Transverse colon (tissue), 4 donors: ENCODE measurements at regions not wholly inside any gene's neighbourhood (a gene's known extent, or its start where the extent isn't known, plus 50 kb on each side); places are given as distances from the start of the nearest gene placed in this dataset.

ENCODE experiments used
- DNase-seq: peaks from one replicate; pipeline ENCODE4 v3.0.0-alpha.2; 2019
- H3K27ac ChIP-seq, 4 donors: fragments of 200-600 bp; sonication (generic); 2 replicates each; pipeline ENCODE4 v1.5.1; 2016 to 2018; ENCODE audit warnings: inconsistent platforms in 4 of 4
- H3K27me3 ChIP-seq: fragments of 200-600 bp; sonication (generic); 2 replicates; pipeline ENCODE4 v1.5.1; 2017; ENCODE audit warnings: inconsistent platforms
- H3K36me3 ChIP-seq, 4 donors: fragments of 200-600 bp; sonication (generic); 2 replicates each; pipeline ENCODE4 v1.5.1; 2017 to 2019; ENCODE audit warnings: inconsistent platforms in 4 of 4
- H3K4me1 ChIP-seq, 4 donors: fragments of 200-600 bp; sonication (generic); 2 replicates each; pipeline ENCODE4 v1.5.1; 2017 to 2020; ENCODE audit warnings: inconsistent platforms in 4 of 4
- H3K4me3 ChIP-seq, 4 donors: fragments of 200-600 bp; sonication (generic); 1 replicate in 1 of 4; 2 replicates in 3 of 4; pipeline versions ENCODE4 v1.5.1 to v1.6.1; 2017 to 2019; ENCODE audit warnings: inconsistent platforms in 4 of 4
- H3K9me3 ChIP-seq, 2 donors: fragments of 200-600 bp; sonication (generic); 2 replicates each; pipeline ENCODE4 v1.5.1; 2017 to 2019; ENCODE audit warnings: inconsistent platforms in 2 of 2
- EP300 ChIP-seq: sonication (generic); formaldehyde crosslinking; IDR thresholded peaks from one replicate; pipeline ENCODE4 v1.6.1; 2017; ENCODE audit warnings: antibody characterized with exemption, low read depth
- POLR2A ChIP-seq: fragments of 450-650 bp; IDR thresholded peaks from one replicate; pipeline ENCODE4 v1.6.1; 2016; ENCODE audit warnings: antibody characterized with exemption, mild to moderate bottlenecking, moderate library complexity
- POLR2AphosphoS5 ChIP-seq, 3 donors: sonication (generic); formaldehyde crosslinking; IDR thresholded peaks; one replicate each; pipeline ENCODE4 v1.6.1; 2016; ENCODE audit warnings: antibody characterized with exemption in 3 of 3
- WGBS, 2 donors: methylation state at CpG; one replicate each; pipeline ENCODE4 v1.1.5; 2018; ENCODE audit warnings: low coverage in 1 of 2; 5-methylcytosine and 5-hydroxymethylcytosine counted together
- in situ Hi-C, 4 donors: fragments of 200-750 bp; cut with MboI; loops; one replicate each; pipeline versions ENCODE4 v1.15.0 to v1.15.1; 2017; ENCODE audit warnings: low sequenced_read_pairs in 3 of 4, low pct_ligation_motif_present in 1 of 4, low pct_unique_long_range_greater_than_20kb in 1 of 4
- intact Hi-C: fragments of 100-400 bp; cut with DNase I; formaldehyde crosslinking; loops from one replicate; pipeline ENCODE4 v1.15.1; 2023; ENCODE audit warnings: low total_unique reads
- TF ChIP-seq, protein P1 (sequence below), 5 experiments: fragments of 200-600 bp in 3 of 5; fragments of 450-650 bp in 2 of 5; sonication (generic) in 3 of 5; IDR thresholded peaks; 1 replicate in 2 of 5; 2 replicates in 3 of 5; pipeline ENCODE4 v1.5.1; 2016 to 2017; ENCODE audit warnings: antibody characterized with exemption in 5 of 5, inconsistent platforms in 3 of 5, mild to moderate bottlenecking in 2 of 5, moderate library complexity in 1 of 5

DNA sequence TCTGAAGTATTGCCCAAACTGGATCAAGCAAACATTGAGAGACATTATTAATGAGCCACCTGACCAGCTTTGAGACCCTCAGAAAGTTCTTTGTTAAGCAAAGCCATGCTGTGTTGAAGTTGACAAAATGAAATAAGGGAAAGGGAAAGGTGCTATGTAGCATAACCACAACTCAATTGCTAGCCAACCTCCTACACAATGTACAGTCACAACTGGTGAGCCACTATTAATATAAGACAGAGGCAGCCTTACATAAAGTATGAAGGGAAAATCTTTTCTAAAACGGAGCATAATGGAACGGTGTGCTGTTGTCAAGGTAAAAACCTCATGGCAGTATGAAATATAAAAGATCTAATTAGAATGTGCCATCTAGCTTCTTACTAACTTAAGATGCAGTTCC, 375.8 kb upstream of the ST8SIA4 start:
- intact Hi-C loops = no loop called here
- no peaks in the 10 kb centered on the region for H3K9me3 ChIP-seq
- DNase-seq = no peak
- no peak overlapping the region for H3K27ac ChIP-seq
- WGBS, 2 donors = 86 to 91% methylated on average over 2 of the region's 2 CpGs
- no peak for TF ChIP-seq EP300
- TF ChIP-seq, protein P1, sequence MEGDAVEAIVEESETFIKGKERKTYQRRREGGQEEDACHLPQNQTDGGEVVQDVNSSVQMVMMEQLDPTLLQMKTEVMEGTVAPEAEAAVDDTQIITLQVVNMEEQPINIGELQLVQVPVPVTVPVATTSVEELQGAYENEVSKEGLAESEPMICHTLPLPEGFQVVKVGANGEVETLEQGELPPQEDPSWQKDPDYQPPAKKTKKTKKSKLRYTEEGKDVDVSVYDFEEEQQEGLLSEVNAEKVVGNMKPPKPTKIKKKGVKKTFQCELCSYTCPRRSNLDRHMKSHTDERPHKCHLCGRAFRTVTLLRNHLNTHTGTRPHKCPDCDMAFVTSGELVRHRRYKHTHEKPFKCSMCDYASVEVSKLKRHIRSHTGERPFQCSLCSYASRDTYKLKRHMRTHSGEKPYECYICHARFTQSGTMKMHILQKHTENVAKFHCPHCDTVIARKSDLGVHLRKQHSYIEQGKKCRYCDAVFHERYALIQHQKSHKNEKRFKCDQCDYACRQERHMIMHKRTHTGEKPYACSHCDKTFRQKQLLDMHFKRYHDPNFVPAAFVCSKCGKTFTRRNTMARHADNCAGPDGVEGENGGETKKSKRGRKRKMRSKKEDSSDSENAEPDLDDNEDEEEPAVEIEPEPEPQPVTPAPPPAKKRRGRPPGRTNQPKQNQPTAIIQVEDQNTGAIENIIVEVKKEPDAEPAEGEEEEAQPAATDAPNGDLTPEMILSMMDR (IDR thresholded peaks at IDR 0.05) = no peak
- no peak for TF ChIP-seq POLR2AphosphoS5 (IDR thresholded peaks at IDR 0.05)
- no peak for TF ChIP-seq POLR2A
- in situ Hi-C loops = no loop called here
- H3K36me3 ChIP-seq = no peaks in the 10 kb centered on the region
- no peaks in the 10 kb centered on the region for H3K4me1 ChIP-seq
- no peak overlapping the region for H3K4me3 ChIP-seq
- H3K27me3 ChIP-seq = no peaks in the 10 kb centered on the region

DNA sequence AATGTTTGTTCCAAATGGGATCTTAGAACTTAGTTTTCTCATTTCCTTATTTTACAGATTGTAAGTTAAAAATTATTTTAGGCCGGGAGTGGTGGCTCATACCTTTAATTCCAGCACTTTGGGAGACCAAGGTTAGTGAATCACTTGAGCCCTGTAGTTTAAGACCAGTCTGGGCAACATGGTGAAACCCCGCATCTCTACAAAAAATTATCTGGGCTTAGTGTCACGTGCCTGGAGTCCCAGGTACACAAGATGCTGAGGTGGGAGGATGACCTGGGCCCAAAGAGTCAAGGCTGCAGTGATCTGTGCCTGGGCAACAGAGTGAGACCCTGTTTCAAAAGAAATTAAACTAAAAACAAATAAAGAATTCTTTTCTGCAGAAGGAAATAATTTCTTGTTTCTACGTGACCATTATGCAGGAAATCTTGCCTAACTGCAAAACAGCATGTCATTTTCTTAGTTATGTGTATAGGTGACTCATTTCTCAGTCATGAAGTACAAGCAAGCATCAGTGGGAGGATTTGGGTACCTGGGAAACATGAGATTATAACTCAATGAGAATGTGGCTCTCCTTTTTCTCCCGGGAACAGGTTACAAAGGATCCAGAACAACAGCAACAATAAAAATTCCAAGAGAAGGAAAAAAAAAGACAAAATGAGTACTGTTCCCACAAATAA, 375.1 kb upstream of the ST8SIA4 start:
- DNase-seq = no peak
- in situ Hi-C loops = no loop called here
- WGBS, 2 donors = 65 to 75% methylated on average over 5 of the region's 5 CpGs
- no peak overlapping the region for H3K27ac ChIP-seq
- H3K36me3 ChIP-seq = no peaks in the 10 kb centered on the region
- H3K4me1 ChIP-seq = no peaks in the 10 kb centered on the region
- no peak overlapping the region for H3K4me3 ChIP-seq
- no peaks in the 10 kb centered on the region for H3K9me3 ChIP-seq
- TF ChIP-seq EP300 (no peak), POLR2A (no peak), POLR2AphosphoS5 (IDR thresholded peaks at IDR 0.05) (no peak)
- TF ChIP-seq, protein P1 (IDR thresholded peaks at IDR 0.05) = no peak
- intact Hi-C loops = no loop called here
- H3K27me3 ChIP-seq = no peaks in the 10 kb centered on the region

DNA sequence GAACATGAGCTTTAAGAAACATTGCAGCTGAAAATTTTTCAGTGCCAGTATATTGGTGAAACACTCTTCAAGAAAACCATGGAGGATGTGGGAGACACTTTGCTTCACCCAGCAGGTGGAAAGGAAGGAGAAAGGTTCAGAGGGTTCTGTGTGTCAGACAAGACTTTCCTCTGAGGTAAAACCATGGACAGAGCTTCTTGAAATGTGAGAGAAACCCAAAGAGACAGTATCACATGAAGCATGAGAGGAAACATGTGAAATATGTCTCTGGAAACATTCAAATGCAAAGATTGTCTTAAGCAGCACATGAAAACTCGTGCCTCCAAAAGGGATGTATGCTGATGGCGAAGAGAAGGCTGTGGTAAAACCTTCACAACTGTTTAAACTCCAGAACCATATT, 368.9 kb upstream of the ST8SIA4 start:
- in situ Hi-C loops = no loop called here
- intact Hi-C loops = no loop called here
- no peak for TF ChIP-seq POLR2AphosphoS5 (IDR thresholded peaks at IDR 0.05)
- TF ChIP-seq POLR2A = no peak
- no peak for TF ChIP-seq EP300
- TF ChIP-seq, protein P1 (IDR thresholded peaks at IDR 0.05) = no peak
- no peak for DNase-seq
- Histone ChIP-seq H3K36me3 (no peaks in the 10 kb centered on the region), H3K4me1 (no peaks in the 10 kb centered on the region), H3K27me3 (no peaks in the 10 kb centered on the region), H3K27ac (no peak overlapping the region), H3K9me3 (no peaks in the 10 kb centered on the region), H3K4me3 (no peak overlapping the region)
- 61 to 70% methylated on average over 2 of the region's 2 CpGs for WGBS, 2 donors

DNA sequence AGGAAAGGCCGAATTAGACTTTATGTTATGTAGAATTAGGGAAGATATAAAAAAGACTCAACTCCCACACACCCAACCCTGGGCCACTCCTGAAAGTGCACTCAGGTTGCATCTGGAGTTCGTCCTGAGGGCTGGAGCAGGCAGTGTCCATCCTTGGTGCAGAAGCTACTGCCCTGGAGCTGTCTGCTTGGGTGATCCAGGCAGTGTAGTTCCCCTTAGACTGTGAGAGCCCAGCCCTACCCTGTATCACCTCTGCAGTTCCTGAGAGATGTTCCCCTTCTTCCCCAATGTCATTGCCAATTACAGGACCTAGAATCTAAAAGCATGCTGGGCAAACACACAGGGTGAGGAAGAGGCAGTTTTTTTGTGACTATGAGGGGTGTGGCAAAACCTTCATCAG, 368.3 kb upstream of the ST8SIA4 start:
- H3K9me3 ChIP-seq = no peaks in the 10 kb centered on the region
- no peaks in the 10 kb centered on the region for H3K4me1 ChIP-seq
- H3K36me3 ChIP-seq = no peaks in the 10 kb centered on the region
- H3K4me3 ChIP-seq = no peak overlapping the region
- no peaks in the 10 kb centered on the region for H3K27me3 ChIP-seq
- intact Hi-C loops = no loop called here
- no peak for DNase-seq
- in situ Hi-C loops = no loop called here
- TF ChIP-seq POLR2A (no peak), POLR2AphosphoS5 (IDR thresholded peaks at IDR 0.05) (no peak), EP300 (no peak)
- TF ChIP-seq, protein P1 (IDR thresholded peaks at IDR 0.05) = no peak
- WGBS, 2 donors = 57 to 86% methylated on average over 1 to 2 of the region's 2 CpGs
- H3K27ac ChIP-seq = no peak overlapping the region
